CD4-positive, alpha-beta T cell (primary cell): ENCODE measurements at regions not wholly inside any gene's neighbourhood (a gene's known extent, or its start where the extent isn't known, plus 50 kb on each side); places are given as distances from the start of the nearest gene placed in this dataset.

Experiments used
- ATAC-seq: fragments of 200-7000 bp; cut with Tn5 transposase; one replicate; pipeline ENCODE4 v1.10.0; 2022; ENCODE audit warnings: mild to moderate bottlenecking; ENCODE audit not compliant: poor library complexity
- CTCF ChIA-PET: fragments of 350-600 bp; sonication (Branson Sonifier 250); formaldehyde crosslinking; loops from one replicate; lab custom pipeline; 2021; ENCODE audit warnings: antibody characterized with exemption, inconsistent platforms; lab: Charles Lee
- POLR2A ChIA-PET: fragments of 350-600 bp; sonication (Branson Sonifier 250); formaldehyde crosslinking; loops from one replicate; lab custom pipeline; 2021; ENCODE audit warnings: antibody characterized with exemption, inconsistent platforms; lab: Charles Lee
- DNase-seq, 14 experiments: peaks; one replicate each; pipeline ENCODE4 v3.0.0-alpha.2; 2013 to 2020; ENCODE audit warnings: mixed read lengths in 2 of 14
- H3K27ac ChIP-seq, 2 donors: one replicate each; pipeline versions ENCODE4 v1.5.1 to v1.7.0; 2013; ENCODE audit warnings: low read length in 2 of 2, low read depth in 1 of 2, mild to moderate bottlenecking in 1 of 2
- H3K27me3 ChIP-seq, 2 experiments: 1 replicate in 1 of 2; 2 replicates in 1 of 2; pipeline versions ENCODE4 v1.6.1 to v1.7.0; 2013; ENCODE audit warnings: low read length in 2 of 2, control low read depth in 1 of 2, mild to moderate bottlenecking in 1 of 2, moderate library complexity in 1 of 2; ENCODE audit not compliant: insufficient read depth in 2 of 2, control insufficient read depth in 1 of 2
- H3K36me3 ChIP-seq: one replicate; pipeline ENCODE4 v1.6.1; 2013; ENCODE audit warnings: low read length, control low read depth; ENCODE audit not compliant: insufficient read depth
- H3K4me1 ChIP-seq: one replicate; pipeline ENCODE4 v1.6.1; 2013; ENCODE audit warnings: low read length, control low read depth; ENCODE audit not compliant: insufficient read depth
- H3K4me3 ChIP-seq: one replicate; pipeline ENCODE4 v1.5.1; 2013; ENCODE audit warnings: mild to moderate bottlenecking, low read length, moderate library complexity
- H3K9me3 ChIP-seq, 2 experiments: 1 replicate in 1 of 2; 2 replicates in 1 of 2; pipeline versions ENCODE4 v1.6.1 to v1.7.0; 2013; ENCODE audit warnings: low read length in 2 of 2, mild to moderate bottlenecking in 2 of 2, control low read depth in 1 of 2, moderate library complexity in 1 of 2; ENCODE audit not compliant: control insufficient read depth in 1 of 2, insufficient read depth in 1 of 2
- H3K27ac Mint-ChIP-seq: one replicate; pipeline ENCODE4 v1.8.0; 2020; ENCODE audit warnings: mixed read lengths
- H3K27me3 Mint-ChIP-seq: one replicate; pipeline ENCODE4 v1.8.0; 2021; ENCODE audit warnings: mixed read lengths
- H3K36me3 Mint-ChIP-seq: one replicate; pipeline ENCODE4 v1.8.0; 2021; ENCODE audit warnings: low read depth, mixed read lengths
- H3K4me1 Mint-ChIP-seq: one replicate; pipeline ENCODE4 v1.8.0; 2021; ENCODE audit warnings: low read depth, mixed read lengths
- H3K4me3 Mint-ChIP-seq: one replicate; pipeline ENCODE4 v1.8.0; 2020; ENCODE audit warnings: mild to moderate bottlenecking, mixed read lengths
- H3K9me3 Mint-ChIP-seq: one replicate; pipeline ENCODE4 v1.8.0; 2020; ENCODE audit warnings: mixed read lengths
- intact Hi-C, 2 experiments: fragments of 100-400 bp; cut with DNase I in 1 of 2; cut with micrococcal nuclease in 1 of 2; formaldehyde crosslinking; loops; one replicate each; pipeline versions ENCODE4 v1.15.1 to v1.9.0; 2023 to 2025; cut with DNase I, micrococcal nuclease
- TF ChIP-seq, protein P1 (sequence below): fragments of 200-600 bp; IDR thresholded peaks from one replicate; pipeline ENCODE4 v1.8.0; 2022; ENCODE audit warnings: antibody characterized with exemption, mild to moderate bottlenecking

GRCh38 chr2:192484903-192485302 is 290.2 kb upstream of the TMEFF2 start:
- TF ChIP-seq, protein P1, sequence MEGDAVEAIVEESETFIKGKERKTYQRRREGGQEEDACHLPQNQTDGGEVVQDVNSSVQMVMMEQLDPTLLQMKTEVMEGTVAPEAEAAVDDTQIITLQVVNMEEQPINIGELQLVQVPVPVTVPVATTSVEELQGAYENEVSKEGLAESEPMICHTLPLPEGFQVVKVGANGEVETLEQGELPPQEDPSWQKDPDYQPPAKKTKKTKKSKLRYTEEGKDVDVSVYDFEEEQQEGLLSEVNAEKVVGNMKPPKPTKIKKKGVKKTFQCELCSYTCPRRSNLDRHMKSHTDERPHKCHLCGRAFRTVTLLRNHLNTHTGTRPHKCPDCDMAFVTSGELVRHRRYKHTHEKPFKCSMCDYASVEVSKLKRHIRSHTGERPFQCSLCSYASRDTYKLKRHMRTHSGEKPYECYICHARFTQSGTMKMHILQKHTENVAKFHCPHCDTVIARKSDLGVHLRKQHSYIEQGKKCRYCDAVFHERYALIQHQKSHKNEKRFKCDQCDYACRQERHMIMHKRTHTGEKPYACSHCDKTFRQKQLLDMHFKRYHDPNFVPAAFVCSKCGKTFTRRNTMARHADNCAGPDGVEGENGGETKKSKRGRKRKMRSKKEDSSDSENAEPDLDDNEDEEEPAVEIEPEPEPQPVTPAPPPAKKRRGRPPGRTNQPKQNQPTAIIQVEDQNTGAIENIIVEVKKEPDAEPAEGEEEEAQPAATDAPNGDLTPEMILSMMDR, result no peak
- no peaks in the 10 kb centered on the region for H3K4me1 ChIP-seq
- CTCF ChIA-PET, result no interaction called here
- H3K9me3 Mint-ChIP-seq, result peaks cover 7% of the 10 kb centered on the region
- no peak overlapping the region for H3K27ac Mint-ChIP-seq
- DNase-seq (no peak), ATAC-seq (no peak)
- no peaks in the 10 kb centered on the region for H3K4me1 Mint-ChIP-seq
- H3K27ac ChIP-seq, result no peak overlapping the region
- H3K27me3 ChIP-seq, result no peaks in the 10 kb centered on the region
- no peak overlapping the region for H3K4me3 ChIP-seq
- no peaks in the 10 kb centered on the region for H3K36me3 ChIP-seq
- peaks cover 0 to 8% of the 10 kb centered on the region in 2 experiments for H3K9me3 ChIP-seq
- H3K36me3 Mint-ChIP-seq, result no peaks in the 10 kb centered on the region
- POLR2A ChIA-PET, result no interaction called here
- intact Hi-C loops, result no loop called here
- H3K27me3 Mint-ChIP-seq, result no peaks in the 10 kb centered on the region
- no peak overlapping the region for H3K4me3 Mint-ChIP-seq

- peaks cover 0 to 5% of the 10 kb centered on the region in 2 experiments for H3K9me3 ChIP-seq
- no peak overlapping the region for H3K4me3 ChIP-seq
- H3K9me3 Mint-ChIP-seq, result peaks cover 4% of the 10 kb centered on the region
- intact Hi-C loops, result no loop called here
- ChIA-PET POLR2A (no interaction called here), CTCF (no interaction called here)
- no peak overlapping the region for H3K4me3 Mint-ChIP-seq
- H3K27me3 Mint-ChIP-seq, result no peaks in the 10 kb centered on the region
- no peaks in the 10 kb centered on the region for H3K27me3 ChIP-seq
- H3K4me1 ChIP-seq, result no peaks in the 10 kb centered on the region
- no peak overlapping the region for H3K27ac ChIP-seq
- no peaks in the 10 kb centered on the region for H3K4me1 Mint-ChIP-seq
- ATAC-seq (no peak), DNase-seq (no peak)
- H3K36me3 Mint-ChIP-seq, result no peaks in the 10 kb centered on the region
- H3K27ac Mint-ChIP-seq, result no peak overlapping the region
- TF ChIP-seq, protein P1, result no peak
- H3K36me3 ChIP-seq, result no peaks in the 10 kb centered on the region
Observed at GRCh38 chr2:192480984-192481383, 286.3 kb upstream of the TMEFF2 start.

DNA sequence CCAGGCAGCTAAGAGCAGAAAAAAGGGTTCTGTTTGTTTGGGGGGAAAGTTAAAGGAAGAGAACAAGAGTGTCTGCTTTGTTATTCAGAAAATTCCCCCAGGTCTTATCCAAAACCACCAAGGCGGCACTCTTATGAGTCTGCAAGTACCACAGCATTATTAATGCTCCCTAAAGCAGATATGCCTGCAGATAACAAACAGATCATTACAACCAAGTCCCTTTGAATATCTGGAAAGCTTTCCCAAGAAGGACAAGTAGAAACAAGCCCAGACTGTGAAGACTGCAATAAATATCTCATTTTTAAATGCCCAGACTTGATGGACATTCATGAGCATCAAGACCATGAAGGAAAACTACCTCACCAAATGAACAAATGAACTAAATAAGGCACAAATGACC is 278.6 kb upstream of the TMEFF2 start:
- H3K9me3 ChIP-seq, result no peaks in the 10 kb centered on the region
- ATAC-seq, result no peak
- Mint-ChIP-seq H3K4me3 (no peak overlapping the region), H3K27me3 (no peaks in the 10 kb centered on the region), H3K4me1 (no peaks in the 10 kb centered on the region), H3K9me3 (peaks cover 9% of the 10 kb centered on the region), H3K27ac (no peak overlapping the region), H3K36me3 (no peaks in the 10 kb centered on the region)
- H3K36me3 ChIP-seq, result no peaks in the 10 kb centered on the region
- no peaks in the 10 kb centered on the region for H3K27me3 ChIP-seq
- TF ChIP-seq, protein P1, result no peak
- no peak overlapping the region for H3K4me3 ChIP-seq
- CTCF ChIA-PET, result no interaction called here
- POLR2A ChIA-PET, result no interaction called here
- intact Hi-C loops, result no loop called here
- no peaks in the 10 kb centered on the region for H3K4me1 ChIP-seq
- no peak for DNase-seq
- H3K27ac ChIP-seq, result no peak overlapping the region
